ENCODE measurements at regions not wholly inside any gene's neighbourhood (a gene's known extent, or its start where the extent isn't known, plus 50 kb on each side); places are given as distances from the start of the nearest gene placed in this dataset.

DNA sequence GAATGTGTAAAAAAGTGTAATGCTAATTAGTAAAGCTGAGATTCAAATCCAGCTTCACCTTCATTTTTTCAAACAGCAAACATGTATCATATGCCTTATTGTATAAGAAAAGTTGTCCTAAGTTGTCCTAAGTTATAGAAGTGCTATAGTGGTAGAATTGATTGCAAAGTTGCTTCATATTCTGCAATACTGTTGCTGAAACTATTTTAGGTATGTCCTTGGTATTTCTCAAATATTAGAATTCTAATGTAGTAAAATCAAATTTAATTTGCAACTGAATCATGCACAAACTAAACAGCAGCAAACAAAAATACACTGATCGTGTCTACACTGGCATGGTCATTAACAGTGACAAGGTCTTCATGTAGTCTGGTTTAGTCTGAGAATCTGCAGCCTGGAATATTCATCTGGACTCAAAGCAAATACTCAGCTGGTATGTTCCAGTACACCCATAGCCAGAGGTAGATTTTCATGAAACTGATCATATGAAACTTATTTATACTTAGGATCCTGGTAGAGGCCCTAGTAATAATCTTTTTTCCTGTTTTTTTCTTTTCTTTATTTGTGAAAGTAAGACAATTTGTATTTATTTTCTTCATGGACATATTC is 555.6 kb upstream of the ZEB2 start:
- Mint-ChIP-seq H3K4me1 (ENCODE audit: low read depth) (no peaks in the 10 kb centered on the region), H3K27me3 (ENCODE audit: low read depth) (no peaks in the 10 kb centered on the region), H3K9me3 (no peaks in the 10 kb centered on the region), H3K27ac (no peak overlapping the region), H3K36me3 (ENCODE audit: low read depth) (no peaks in the 10 kb centered on the region), H3K4me3 (ENCODE audit: low read depth) (no peak overlapping the region)
- no peak for DNase-seq (ENCODE audit: low spot score)
- intact Hi-C loops (cut with micrococcal nuclease): no loop called here

DNA sequence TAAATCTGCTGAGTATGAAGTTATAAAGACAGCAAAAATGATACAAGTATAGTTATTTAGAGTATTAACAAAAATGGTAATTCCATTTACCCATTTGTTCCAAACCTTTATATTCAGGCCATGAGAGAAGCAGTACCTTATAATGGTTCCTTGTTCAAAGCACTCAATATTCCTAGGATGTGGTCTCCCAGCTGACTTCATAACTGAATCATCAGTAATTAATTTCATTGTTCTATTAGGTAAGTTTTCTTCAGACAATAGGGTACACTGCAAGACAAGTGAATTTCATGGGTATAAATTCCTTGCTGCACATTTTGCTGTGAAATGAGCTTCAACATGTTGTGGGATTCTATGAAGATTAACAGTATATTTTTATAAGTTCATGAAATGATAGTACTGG is 550.8 kb upstream of the ZEB2 start:
- Mint-ChIP-seq H3K4me3 (ENCODE audit: low read depth) (no peak overlapping the region), H3K4me1 (ENCODE audit: low read depth) (no peaks in the 10 kb centered on the region), H3K27ac (no peak overlapping the region), H3K36me3 (ENCODE audit: low read depth) (no peaks in the 10 kb centered on the region), H3K27me3 (ENCODE audit: low read depth) (no peaks in the 10 kb centered on the region), H3K9me3 (no peaks in the 10 kb centered on the region)
- DNase-seq (ENCODE audit: low spot score): no peak
- intact Hi-C loops (cut with micrococcal nuclease): no loop called here

DNA sequence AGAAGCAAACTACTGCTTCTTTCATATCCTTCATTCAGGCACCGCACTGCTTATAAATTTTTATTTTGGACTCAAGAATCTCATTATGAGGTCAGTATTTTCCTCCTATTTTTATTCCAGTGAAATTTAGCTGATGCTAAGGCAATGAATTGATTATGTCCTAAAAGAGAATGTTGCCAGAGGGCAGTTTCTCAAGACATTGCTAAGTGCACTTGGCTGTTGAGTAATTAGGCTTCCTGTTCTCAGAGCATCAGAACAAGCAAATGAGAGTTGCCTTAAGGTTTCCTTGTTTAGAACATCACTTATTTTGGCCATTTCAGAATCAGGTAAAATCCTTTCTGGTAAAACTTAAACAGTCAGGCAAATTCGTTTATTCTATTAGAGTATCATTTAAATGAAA is 548.6 kb upstream of the ZEB2 start:
- Mint-ChIP-seq H3K36me3 (ENCODE audit: low read depth) (no peaks in the 10 kb centered on the region), H3K27ac (no peak overlapping the region), H3K4me1 (ENCODE audit: low read depth) (no peaks in the 10 kb centered on the region), H3K4me3 (ENCODE audit: low read depth) (no peak overlapping the region), H3K27me3 (ENCODE audit: low read depth) (no peaks in the 10 kb centered on the region), H3K9me3 (no peaks in the 10 kb centered on the region)
- no peak for DNase-seq (ENCODE audit: low spot score)
- intact Hi-C loops (cut with micrococcal nuclease): no loop called here

DNA sequence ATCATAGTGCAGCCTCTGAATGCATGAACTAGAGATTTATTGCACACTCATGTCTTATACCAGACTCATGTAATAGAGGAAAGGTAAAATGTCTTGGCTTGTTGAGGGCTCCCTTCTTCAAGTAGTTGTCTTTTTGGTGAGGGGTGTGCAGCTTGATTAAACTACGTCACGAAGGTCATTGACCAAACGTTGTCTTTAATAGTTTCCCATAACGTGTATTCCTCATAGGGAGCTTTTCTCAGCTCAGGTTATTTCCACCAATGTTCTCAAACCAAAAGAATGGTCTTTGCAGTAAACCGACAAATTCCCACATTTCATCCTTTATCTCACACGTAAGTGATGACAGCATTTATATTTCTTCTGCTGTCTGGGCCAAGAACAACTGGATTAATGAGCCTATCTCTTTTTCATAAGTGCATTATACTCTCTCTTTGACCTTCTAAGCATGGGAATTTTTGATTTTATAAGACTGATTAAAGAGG is 547.7 kb upstream of the ZEB2 start:
- no peak overlapping the region for H3K4me3 Mint-ChIP-seq (ENCODE audit: low read depth)
- H3K9me3 Mint-ChIP-seq: no peaks in the 10 kb centered on the region
- H3K27me3 Mint-ChIP-seq (ENCODE audit: low read depth): no peaks in the 10 kb centered on the region
- H3K4me1 Mint-ChIP-seq (ENCODE audit: low read depth): no peaks in the 10 kb centered on the region
- no peak overlapping the region for H3K27ac Mint-ChIP-seq
- H3K36me3 Mint-ChIP-seq (ENCODE audit: low read depth): no peaks in the 10 kb centered on the region
- DNase-seq (ENCODE audit: low spot score): no peak
- intact Hi-C loops (cut with micrococcal nuclease): no loop called here

DNA sequence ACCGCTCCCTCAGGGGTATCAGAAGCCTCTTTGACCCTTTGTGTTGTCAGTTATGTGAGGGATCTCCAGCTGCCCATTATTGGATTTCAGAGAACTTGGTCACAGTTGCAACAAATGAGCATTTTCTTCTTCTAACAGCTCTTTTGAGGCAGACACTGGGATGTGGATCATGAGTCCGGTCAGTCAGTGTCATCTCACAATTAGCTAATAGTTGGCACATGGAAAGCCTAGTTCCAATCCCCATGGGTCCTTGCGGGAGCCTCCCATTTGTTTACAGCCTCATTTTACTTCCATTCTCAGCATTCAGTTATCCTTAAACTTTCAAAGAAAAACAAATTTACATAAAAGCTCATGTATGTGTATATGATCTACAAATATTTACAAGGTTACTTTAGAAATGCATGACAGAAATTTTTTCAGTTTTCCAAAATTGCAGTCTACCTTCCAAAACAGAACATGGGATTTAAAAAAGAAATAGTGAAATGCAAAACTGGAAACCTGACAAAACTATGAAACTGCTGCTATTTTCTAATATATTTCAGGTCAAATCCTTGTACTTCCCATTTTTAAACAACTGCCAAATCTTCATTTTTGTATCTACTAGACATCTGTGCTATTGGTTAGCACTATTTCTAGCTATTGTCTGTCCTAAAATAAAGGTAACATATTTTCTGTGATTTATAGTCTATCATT is 547.1 kb upstream of the ZEB2 start:
- Mint-ChIP-seq H3K4me3 (ENCODE audit: low read depth) (no peak overlapping the region), H3K4me1 (ENCODE audit: low read depth) (no peaks in the 10 kb centered on the region), H3K9me3 (no peaks in the 10 kb centered on the region), H3K36me3 (ENCODE audit: low read depth) (no peaks in the 10 kb centered on the region), H3K27me3 (ENCODE audit: low read depth) (no peaks in the 10 kb centered on the region), H3K27ac (no peak overlapping the region)
- intact Hi-C loops (cut with micrococcal nuclease): no loop called here
- no peak for DNase-seq (ENCODE audit: low spot score)

DNA sequence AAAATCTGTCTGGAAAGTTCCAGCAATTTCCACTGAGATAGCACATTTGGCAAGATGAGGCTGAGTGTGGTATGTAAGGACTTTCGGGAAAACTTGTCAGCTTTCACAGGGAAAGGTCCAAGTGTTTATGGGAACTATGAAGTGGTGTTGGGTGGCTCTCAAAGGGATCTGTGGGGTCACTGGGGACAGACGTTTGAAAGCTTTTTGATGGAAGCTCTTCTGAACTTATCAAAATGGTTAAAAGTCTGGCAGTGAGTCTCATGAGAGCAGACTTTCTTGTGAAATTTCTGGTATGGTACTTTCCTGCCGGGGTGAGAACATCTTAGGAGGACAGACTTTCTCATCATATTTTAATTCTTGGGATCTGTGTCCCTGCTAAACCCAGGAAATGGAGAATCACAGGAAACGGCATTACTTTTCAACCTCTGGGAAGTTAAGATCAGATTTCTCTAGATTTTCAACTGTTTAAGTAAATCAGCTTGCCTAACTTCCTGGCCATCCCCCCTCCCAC is 546.3 kb upstream of the ZEB2 start:
- H3K9me3 Mint-ChIP-seq: no peaks in the 10 kb centered on the region
- H3K27ac Mint-ChIP-seq: no peak overlapping the region
- H3K4me1 Mint-ChIP-seq (ENCODE audit: low read depth): no peaks in the 10 kb centered on the region
- intact Hi-C loops (cut with micrococcal nuclease): no loop called here
- H3K36me3 Mint-ChIP-seq (ENCODE audit: low read depth): no peaks in the 10 kb centered on the region
- H3K27me3 Mint-ChIP-seq (ENCODE audit: low read depth): no peaks in the 10 kb centered on the region
- no peak overlapping the region for H3K4me3 Mint-ChIP-seq (ENCODE audit: low read depth)
- no peak for DNase-seq (ENCODE audit: low spot score)

DNA sequence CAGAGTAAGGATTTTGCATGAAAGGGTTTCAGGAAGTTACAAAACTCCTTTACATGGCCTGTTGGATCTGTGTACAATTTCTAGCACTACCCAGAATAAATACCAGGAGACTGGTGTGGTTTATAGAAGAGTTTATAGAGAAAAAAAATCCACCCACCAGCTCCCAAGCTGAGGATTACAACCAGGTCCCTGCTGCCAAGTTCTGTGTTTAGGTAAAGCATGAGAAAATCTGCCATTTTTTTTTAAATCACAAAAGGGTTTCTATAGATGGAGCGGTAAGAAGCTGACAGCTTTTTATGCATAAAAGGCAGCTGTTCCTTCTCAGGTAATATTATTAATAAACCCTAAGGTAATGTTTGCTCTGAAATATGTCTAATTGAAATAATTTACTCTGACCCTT is 545.4 kb upstream of the ZEB2 start:
- no peaks in the 10 kb centered on the region for H3K36me3 Mint-ChIP-seq (ENCODE audit: low read depth)
- no peaks in the 10 kb centered on the region for H3K4me1 Mint-ChIP-seq (ENCODE audit: low read depth)
- no peak for DNase-seq (ENCODE audit: low spot score)
- no peak overlapping the region for H3K27ac Mint-ChIP-seq
- intact Hi-C loops (cut with micrococcal nuclease): no loop called here
- no peak overlapping the region for H3K4me3 Mint-ChIP-seq (ENCODE audit: low read depth)
- H3K27me3 Mint-ChIP-seq (ENCODE audit: low read depth): no peaks in the 10 kb centered on the region
- no peaks in the 10 kb centered on the region for H3K9me3 Mint-ChIP-seq

DNA sequence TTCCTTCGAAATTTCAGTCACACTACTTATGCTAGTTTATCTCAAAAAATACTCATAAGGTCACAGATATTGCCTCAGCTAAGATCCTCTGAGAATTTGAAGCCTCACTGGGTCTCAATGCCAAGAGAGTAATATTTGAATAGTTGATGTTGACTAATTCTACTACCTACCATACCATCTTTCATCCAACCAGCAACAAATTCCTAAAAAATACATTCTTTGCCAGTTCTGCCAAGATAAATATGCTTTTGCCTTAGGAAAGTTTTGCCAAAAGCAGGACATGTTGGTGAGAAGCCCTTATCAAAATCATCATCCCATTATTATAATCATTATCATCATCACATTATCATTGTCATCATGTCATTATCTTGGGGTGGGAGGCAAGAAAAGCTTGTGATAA is 544.6 kb upstream of the ZEB2 start:
- Mint-ChIP-seq H3K36me3 (ENCODE audit: low read depth) (no peaks in the 10 kb centered on the region), H3K4me1 (ENCODE audit: low read depth) (no peaks in the 10 kb centered on the region), H3K27ac (no peak overlapping the region), H3K9me3 (no peaks in the 10 kb centered on the region), H3K27me3 (ENCODE audit: low read depth) (no peaks in the 10 kb centered on the region), H3K4me3 (ENCODE audit: low read depth) (no peak overlapping the region)
- intact Hi-C loops (cut with micrococcal nuclease): no loop called here
- DNase-seq (ENCODE audit: low spot score): no peak

DNA sequence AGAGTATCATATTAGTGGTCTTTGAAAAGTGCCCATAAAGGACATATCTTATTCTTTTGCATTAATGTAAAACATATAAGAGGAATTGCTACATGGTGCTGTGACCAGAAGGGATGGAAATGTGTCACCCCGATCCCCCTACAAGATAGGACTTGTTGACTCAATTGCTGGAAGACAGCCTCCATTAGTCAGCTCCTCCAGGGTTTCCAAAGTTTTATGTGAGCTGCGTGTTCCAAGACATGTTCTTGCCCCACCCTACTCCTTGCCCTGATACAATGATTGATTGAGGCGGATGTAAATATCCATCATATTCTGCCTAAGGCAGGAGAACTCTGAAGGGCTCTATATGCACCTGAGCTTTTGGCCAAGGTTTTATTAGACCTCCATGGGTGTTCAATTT is 541.0 kb upstream of the ZEB2 start:
- Mint-ChIP-seq H3K4me3 (ENCODE audit: low read depth) (no peak overlapping the region), H3K36me3 (ENCODE audit: low read depth) (no peaks in the 10 kb centered on the region), H3K9me3 (no peaks in the 10 kb centered on the region), H3K27me3 (ENCODE audit: low read depth) (no peaks in the 10 kb centered on the region), H3K27ac (no peak overlapping the region), H3K4me1 (ENCODE audit: low read depth) (no peaks in the 10 kb centered on the region)
- intact Hi-C loops (cut with micrococcal nuclease): no loop called here
- DNase-seq (ENCODE audit: low spot score): no peak

DNA sequence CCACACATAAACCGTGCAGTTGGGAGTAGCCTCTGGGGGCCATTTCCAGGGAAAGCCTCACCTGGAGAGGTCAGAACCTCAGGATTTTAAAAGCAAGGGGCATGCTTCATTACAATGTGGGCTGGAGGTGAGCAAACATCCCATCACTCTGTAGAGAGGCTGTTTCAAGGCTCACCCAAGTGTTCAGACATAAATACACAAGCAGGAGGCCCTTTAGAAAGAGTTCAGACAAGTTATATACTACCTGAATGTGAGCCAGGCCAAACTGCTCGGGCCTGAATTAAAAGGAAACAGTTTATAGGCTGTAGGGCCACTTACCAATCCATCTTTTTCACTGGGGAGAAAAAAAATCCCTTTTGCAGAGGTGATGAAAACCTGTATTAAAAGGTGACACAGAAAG is 540.0 kb upstream of the ZEB2 start:
- H3K36me3 Mint-ChIP-seq (ENCODE audit: low read depth): no peaks in the 10 kb centered on the region

DNA sequence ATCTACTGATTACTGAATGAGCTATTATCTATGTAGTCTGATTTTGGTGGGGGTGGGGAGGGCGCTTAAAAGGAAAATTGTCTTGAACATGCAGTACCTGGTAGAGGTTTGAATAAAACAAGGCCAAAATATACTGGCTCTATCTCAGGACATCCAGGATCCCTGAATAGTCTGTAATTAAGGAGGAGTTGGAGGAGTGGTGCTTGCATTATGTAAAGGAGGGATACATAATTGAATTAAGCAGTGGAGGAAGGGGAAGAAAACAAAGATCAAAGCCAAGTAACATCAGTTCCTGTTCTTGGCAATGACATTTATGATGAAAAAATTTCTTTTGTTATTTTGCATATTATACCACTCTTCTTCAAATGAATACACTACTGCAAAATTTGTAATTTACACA is 539.4 kb upstream of the ZEB2 start:
- Mint-ChIP-seq H3K4me1 (ENCODE audit: low read depth) (no peaks in the 10 kb centered on the region), H3K9me3 (no peaks in the 10 kb centered on the region), H3K4me3 (ENCODE audit: low read depth) (no peak overlapping the region), H3K27ac (no peak overlapping the region), H3K27me3 (ENCODE audit: low read depth) (no peaks in the 10 kb centered on the region), H3K36me3 (ENCODE audit: low read depth) (no peaks in the 10 kb centered on the region)
- no peak for DNase-seq (ENCODE audit: low spot score)
- intact Hi-C loops (cut with micrococcal nuclease): no loop called here

More for the DNA sequence above, 540.0 kb upstream of the ZEB2 start:
- no peaks in the 10 kb centered on the region for H3K27me3 Mint-ChIP-seq (ENCODE audit: low read depth)
- H3K27ac Mint-ChIP-seq: no peak overlapping the region
- intact Hi-C loops (cut with micrococcal nuclease): no loop called here
- no peak for DNase-seq (ENCODE audit: low spot score)
- no peak overlapping the region for H3K4me3 Mint-ChIP-seq (ENCODE audit: low read depth)
- H3K9me3 Mint-ChIP-seq: no peaks in the 10 kb centered on the region
- H3K4me1 Mint-ChIP-seq (ENCODE audit: low read depth): no peaks in the 10 kb centered on the region

DNA sequence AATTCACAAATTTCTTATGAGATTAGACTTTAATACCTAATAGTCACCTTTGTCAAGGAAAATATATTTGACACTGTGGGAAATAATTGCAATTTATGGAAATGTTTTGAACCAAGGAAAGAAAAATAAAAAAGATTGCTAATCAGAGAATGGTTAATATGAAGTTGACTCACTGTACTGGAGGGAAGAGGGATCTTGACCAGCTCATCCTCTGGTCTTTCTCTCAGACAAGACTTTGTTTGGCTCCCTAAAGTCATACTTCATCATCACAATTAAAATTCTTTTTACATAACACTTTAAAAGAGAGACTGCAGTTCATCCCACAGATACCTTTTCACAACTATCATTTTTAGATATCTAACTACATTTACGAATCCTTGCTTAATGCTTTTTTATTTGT is 538.5 kb upstream of the ZEB2 start:
- Mint-ChIP-seq H3K4me3 (ENCODE audit: low read depth) (no peak overlapping the region), H3K36me3 (ENCODE audit: low read depth) (no peaks in the 10 kb centered on the region), H3K27ac (no peak overlapping the region), H3K9me3 (no peaks in the 10 kb centered on the region), H3K27me3 (ENCODE audit: low read depth) (no peaks in the 10 kb centered on the region), H3K4me1 (ENCODE audit: low read depth) (no peaks in the 10 kb centered on the region)
- DNase-seq (ENCODE audit: low spot score): no peak
- intact Hi-C loops (cut with micrococcal nuclease): no loop called here

DNA sequence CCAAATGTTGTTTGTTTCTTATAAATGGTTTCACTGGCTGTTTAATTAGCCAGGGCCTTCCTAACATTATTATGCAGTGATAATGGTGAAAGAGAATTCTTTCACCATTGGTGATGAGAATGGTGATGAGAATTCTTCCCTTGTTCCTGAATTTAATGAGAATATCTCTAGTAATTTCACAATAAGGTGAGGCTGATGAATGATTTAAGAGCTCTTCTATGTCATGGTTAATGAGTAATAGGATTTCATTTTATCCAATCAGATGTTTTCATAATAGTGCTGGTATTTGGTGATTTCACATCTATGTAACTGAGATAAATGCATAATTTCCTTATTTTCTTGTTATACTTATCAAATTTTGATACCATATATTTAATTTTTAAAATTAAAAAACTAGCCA is 535.7 kb upstream of the ZEB2 start:
- intact Hi-C loops (cut with micrococcal nuclease): no loop called here
- DNase-seq (ENCODE audit: low spot score): no peak
- H3K36me3 Mint-ChIP-seq (ENCODE audit: low read depth): no peaks in the 10 kb centered on the region
- no peaks in the 10 kb centered on the region for H3K27me3 Mint-ChIP-seq (ENCODE audit: low read depth)
- H3K4me3 Mint-ChIP-seq (ENCODE audit: low read depth): no peak overlapping the region
- H3K4me1 Mint-ChIP-seq (ENCODE audit: low read depth): no peaks in the 10 kb centered on the region
- H3K9me3 Mint-ChIP-seq: no peaks in the 10 kb centered on the region
- H3K27ac Mint-ChIP-seq: no peak overlapping the region
